Large intestine (tissue), 3 donors: ENCODE measurements at regions not wholly inside any gene's neighbourhood (a gene's known extent, or its start where the extent isn't known, plus 50 kb on each side); places are given as distances from the start of the nearest gene placed in this dataset.

Experiments used
- DNase-seq, 2 donors: peaks; one replicate each; pipeline versions ENCODE4 v3.0.0 to v3.0.0-alpha.2; 2013
- H3K27ac ChIP-seq: one replicate; pipeline ENCODE4 v1.5.1; 2013; ENCODE audit warnings: low read length
- H3K27me3 ChIP-seq: 2 replicates; pipeline ENCODE4 v1.6.1; 2013; ENCODE audit warnings: low read length; ENCODE audit not compliant: control insufficient read depth, insufficient read depth
- H3K36me3 ChIP-seq: 2 replicates; pipeline ENCODE4 v1.6.1; 2013; ENCODE audit warnings: low read length; ENCODE audit not compliant: control insufficient read depth, insufficient read depth
- H3K4me1 ChIP-seq: one replicate; pipeline ENCODE4 v1.6.1; 2013; ENCODE audit warnings: low read length; ENCODE audit not compliant: control insufficient read depth, insufficient read depth
- H3K4me3 ChIP-seq: one replicate; pipeline ENCODE4 v1.5.1; 2013; ENCODE audit warnings: low read length
- H3K9me3 ChIP-seq: one replicate; pipeline ENCODE4 v1.6.1; 2013; ENCODE audit warnings: mild to moderate bottlenecking, low read depth, low read length, moderate library complexity; ENCODE audit not compliant: control insufficient read depth
- WGBS: methylation state at CpG from one replicate; pipeline ENCODE4 v1.1.5; 2013; ENCODE audit warnings: low lambda C conversion rate; ENCODE audit not compliant: insufficient coverage; 5-methylcytosine and 5-hydroxymethylcytosine counted together

DNA sequence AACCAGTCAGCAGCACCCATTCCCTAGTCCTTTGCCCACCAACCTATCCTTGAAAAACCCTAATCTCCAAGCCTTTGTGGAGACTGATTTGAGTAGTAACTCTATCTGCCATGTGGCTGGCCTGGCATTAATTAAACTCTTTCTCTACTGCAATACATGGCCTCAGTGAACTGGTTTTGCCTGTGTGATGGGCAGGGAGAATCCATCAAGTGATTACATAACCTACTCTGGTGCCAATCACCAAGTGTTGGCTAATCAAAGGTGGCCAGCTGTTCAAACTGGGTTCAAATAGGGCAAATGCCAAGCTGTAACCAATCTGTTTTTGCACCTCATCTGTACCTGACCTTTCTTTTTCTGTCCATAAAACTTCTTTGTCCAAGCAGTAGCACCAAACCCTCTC lies 139.8 kb upstream of the XPO1 start:
- Histone ChIP-seq H3K27ac (no peak overlapping the region), H3K9me3 (no peaks in the 10 kb centered on the region), H3K36me3 (no peaks in the 10 kb centered on the region), H3K27me3 (no peaks in the 10 kb centered on the region), H3K4me3 (no peak overlapping the region), H3K4me1 (no peaks in the 10 kb centered on the region)
- DNase-seq = no peak

DNA sequence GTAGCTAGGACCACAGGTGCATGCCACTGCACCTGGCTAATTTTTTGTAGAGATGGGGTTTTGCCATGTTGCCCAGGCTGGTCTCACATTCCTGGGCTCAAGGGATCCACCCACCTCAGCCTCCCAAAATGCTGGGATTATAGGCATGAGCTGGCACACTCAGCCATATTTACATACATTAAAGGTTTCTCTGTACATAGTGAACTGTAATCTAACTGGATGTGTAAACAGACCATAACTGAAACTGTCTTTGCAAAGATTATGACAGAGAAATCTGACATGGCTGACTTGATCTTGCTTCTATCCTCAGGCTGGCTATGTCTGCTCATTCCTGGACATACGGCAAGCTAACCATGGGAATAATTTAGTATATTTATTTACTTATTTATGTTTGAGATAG lies 139.2 kb upstream of the XPO1 start:
- WGBS = no CpG with 5 or more reads among the region's 1 CpG

DNA sequence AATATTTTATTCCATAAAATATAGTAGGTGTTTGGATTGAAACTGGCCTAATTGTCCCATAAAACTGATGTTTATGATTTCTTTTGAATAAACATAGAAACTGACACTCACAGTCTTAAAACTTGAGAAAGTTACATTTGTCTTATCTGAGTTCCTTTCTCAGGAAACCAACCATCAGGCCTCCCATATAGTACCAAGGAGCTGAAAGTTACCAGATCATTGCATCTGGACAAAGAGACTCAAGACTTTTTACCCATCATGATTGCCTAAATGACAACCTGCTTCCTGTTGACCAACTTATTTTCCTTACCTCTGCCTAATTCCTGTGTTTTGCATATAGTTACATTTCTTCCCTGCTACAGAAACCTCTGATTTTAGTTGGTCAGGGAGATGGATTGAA lies 137.0 kb upstream of the XPO1 start:
- H3K27ac ChIP-seq = no peak overlapping the region
- H3K4me3 ChIP-seq = no peak overlapping the region
- no peaks in the 10 kb centered on the region for H3K27me3 ChIP-seq
- H3K4me1 ChIP-seq = peaks cover 6% of the 10 kb centered on the region
- no peaks in the 10 kb centered on the region for H3K36me3 ChIP-seq
- no peak for DNase-seq
- H3K9me3 ChIP-seq = no peaks in the 10 kb centered on the region

More for the DNA sequence above, 139.2 kb upstream of the XPO1 start:
- Histone ChIP-seq H3K36me3 (no peaks in the 10 kb centered on the region), H3K4me1 (no peaks in the 10 kb centered on the region), H3K4me3 (no peak overlapping the region), H3K9me3 (no peaks in the 10 kb centered on the region), H3K27me3 (no peaks in the 10 kb centered on the region), H3K27ac (no peak overlapping the region)
- DNase-seq = no peak

DNA sequence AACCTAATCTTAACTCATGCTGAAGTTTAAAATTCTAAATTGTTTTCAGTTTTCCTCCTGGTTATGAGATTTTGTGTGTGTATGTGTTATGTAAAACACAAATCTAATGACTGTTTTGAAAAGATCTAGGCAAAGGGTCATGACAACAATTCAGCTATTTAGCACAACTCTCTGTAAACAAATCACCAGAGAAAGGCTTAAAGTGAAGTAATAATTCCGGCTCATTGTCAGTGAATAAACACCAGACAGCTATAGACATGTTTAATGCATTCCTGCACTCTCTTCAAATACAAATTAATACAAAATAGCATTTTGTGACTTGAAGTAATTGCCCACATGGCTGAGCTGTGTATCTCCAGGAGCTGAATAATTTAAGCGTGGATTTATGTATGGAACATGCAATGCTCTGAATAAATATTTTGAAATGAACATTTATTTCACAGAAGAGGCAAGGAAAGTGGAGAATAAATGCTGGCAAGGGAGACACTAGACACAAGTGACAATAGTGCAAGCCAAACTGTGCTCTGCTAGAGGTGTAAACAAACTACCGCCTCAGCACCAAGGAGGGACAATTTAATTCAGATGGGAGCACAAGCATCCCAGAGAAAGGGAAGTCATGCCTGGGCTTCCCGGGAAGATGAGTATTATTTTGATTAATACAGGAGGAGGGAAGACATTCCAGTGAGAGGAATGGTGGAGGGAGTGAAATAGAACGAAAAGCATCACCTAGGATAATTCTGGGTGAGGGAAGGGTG lies 133.6 kb upstream of the XPO1 start:
- peak overlapping the region; percentile 92 for H3K27ac ChIP-seq
- peaks cover 6% of the 10 kb centered on the region for H3K4me1 ChIP-seq
- no peaks in the 10 kb centered on the region for H3K36me3 ChIP-seq
- H3K4me3 ChIP-seq = no peak overlapping the region
- H3K27me3 ChIP-seq = no peaks in the 10 kb centered on the region
- 71% methylated on average over 3 of the region's 5 CpGs for WGBS
- H3K9me3 ChIP-seq = no peaks in the 10 kb centered on the region
- DNase-seq = no peak

DNA sequence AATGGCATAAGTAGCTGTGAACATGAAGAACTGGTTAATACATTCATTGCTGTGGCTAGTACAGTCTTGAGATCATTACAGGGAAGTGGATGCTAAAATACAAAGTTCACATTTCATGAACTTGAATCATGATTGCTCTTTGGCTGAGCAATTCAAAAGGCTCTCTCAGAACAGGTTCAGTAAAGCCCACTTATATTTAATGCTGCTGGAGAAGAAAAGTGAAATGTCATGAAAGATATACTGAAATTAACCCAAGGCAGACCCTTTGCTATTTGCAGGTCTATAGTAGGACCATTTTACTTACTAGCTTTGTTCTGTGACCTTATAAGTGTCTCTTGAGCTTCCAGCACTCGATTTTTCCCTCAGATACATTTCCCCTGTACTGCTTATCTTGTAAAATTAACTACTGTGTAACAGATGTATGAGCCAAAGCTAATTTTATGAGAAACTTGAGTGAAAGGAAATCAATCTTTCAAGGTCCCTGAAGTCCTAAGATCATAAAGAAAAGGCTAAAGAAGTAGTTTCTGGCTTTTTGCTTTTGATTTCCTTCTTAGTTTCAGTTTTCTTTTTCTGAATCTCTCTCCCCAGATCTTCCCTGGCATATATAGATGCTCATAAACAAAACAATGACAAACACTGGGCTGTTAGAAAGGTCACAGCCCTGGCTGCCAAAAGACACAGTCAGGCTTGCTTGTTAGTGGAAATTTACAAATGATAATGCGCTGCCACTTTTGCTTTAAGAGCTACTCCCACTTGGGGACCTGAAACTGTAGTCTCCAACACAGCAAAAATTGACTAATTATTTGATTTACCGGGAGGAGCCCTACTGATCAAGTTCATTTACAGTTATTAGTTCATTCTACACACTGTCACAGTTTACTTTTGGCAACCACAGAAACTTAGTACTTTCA lies 132.7 kb upstream of the XPO1 start:
- Histone ChIP-seq H3K9me3 (no peaks in the 10 kb centered on the region), H3K27ac (peak overlapping the region; percentile 92), H3K36me3 (no peaks in the 10 kb centered on the region), H3K27me3 (no peaks in the 10 kb centered on the region), H3K4me3 (peak overlapping the region; percentile 21), H3K4me1 (peaks cover 6% of the 10 kb centered on the region)
- DNase-seq = peak; percentile 65 to 86
- no CpG with 5 or more reads among the region's 3 CpGs for WGBS

DNA sequence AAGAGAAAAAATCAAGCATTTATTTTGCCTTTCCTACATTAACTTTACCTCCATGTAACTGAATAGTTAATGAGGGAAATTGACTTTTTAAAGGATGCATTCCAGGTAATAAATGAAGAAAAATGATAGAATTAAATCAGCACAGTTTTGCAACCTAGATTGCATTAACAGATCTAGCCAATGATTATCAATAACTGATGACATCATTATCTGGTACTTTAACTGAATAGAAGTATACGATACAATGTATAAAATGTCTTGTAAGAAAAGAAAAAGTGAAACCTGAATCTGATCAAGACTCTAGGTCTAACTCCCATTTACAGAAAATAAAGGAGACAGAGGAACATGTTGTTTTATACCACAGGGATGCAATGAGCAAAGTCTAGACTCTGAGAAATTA lies 126.0 kb upstream of the XPO1 start:
- Histone ChIP-seq H3K27me3 (no peaks in the 10 kb centered on the region), H3K36me3 (no peaks in the 10 kb centered on the region), H3K27ac (no peak overlapping the region), H3K4me3 (no peak overlapping the region), H3K9me3 (no peaks in the 10 kb centered on the region), H3K4me1 (no peaks in the 10 kb centered on the region)
- 100% methylated on average over 1 of the region's 1 CpG for WGBS
- DNase-seq = no peak

DNA sequence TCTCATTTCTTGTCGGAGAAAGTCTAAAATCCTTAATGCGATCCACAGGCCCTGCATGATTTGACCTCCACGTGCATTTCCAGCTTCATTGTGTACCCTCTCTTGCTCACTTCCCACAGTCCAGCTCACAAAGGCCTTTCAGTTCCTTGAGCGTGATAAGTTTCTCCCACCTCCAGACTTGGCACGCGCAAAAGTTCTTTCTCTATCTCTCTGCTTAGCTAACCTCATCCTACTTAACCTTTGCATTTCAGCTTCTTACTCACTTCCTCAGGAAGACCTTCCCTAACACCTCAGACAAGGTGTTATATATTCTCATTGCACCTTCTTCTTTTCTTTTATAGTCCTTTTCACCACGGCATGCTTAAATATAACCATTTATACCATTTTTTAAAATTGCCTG lies 124.8 kb upstream of the XPO1 start:
- DNase-seq = no peak
- no peaks in the 10 kb centered on the region for H3K27me3 ChIP-seq
- no peak overlapping the region for H3K4me3 ChIP-seq
- H3K36me3 ChIP-seq = no peaks in the 10 kb centered on the region
- WGBS = 93% methylated on average over 4 of the region's 7 CpGs
- H3K9me3 ChIP-seq = no peaks in the 10 kb centered on the region
- no peak overlapping the region for H3K27ac ChIP-seq
- H3K4me1 ChIP-seq = no peaks in the 10 kb centered on the region

DNA sequence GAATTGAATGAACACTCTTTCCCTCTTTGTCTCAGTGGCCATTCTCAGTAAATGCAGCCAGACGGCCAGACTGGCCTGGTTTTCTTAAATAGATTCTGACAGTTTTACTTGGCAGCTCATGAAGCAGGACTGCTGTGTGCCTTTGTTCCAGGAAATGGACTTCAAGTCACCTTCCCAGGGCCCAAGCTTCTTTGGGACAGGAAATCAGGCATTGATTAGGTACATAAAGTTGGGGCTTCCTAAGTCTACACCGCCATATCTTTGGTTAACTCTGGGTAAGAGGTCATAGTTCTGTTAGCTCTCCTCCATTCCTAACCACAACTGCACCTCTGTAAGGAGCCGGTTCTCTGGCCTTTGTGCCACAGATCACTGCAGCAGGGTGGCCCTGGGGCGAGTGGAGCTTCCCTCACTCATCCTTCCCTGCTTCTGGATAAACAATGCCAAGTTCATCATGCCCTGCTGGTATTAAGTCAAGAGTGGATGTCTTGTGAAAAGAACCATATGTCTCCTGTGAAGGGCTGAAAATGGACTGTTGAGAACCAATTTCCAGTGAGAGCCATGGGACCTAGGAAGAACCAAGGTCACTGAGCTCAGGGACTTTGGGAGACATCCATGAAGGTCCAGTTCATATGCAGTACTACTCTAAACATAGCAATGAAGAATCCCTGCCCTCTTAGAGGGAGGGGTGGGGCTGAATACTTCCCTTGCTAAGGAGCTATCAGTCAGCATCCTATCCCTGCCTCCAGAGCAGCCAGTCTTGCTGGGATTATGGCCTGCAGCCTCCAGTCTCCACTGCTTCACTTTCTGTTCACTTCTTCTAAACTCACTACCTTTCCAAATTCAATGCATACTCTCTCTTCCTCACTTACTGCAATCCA lies 122.6 kb upstream of the XPO1 start:
- peak in 1 of 2 donors; percentile 10 for DNase-seq
- Histone ChIP-seq H3K36me3 (no peaks in the 10 kb centered on the region), H3K27ac (no peak overlapping the region), H3K4me1 (no peaks in the 10 kb centered on the region), H3K9me3 (no peaks in the 10 kb centered on the region), H3K4me3 (no peak overlapping the region), H3K27me3 (no peaks in the 10 kb centered on the region)
- WGBS = no CpG with 5 or more reads among the region's 4 CpGs

DNA sequence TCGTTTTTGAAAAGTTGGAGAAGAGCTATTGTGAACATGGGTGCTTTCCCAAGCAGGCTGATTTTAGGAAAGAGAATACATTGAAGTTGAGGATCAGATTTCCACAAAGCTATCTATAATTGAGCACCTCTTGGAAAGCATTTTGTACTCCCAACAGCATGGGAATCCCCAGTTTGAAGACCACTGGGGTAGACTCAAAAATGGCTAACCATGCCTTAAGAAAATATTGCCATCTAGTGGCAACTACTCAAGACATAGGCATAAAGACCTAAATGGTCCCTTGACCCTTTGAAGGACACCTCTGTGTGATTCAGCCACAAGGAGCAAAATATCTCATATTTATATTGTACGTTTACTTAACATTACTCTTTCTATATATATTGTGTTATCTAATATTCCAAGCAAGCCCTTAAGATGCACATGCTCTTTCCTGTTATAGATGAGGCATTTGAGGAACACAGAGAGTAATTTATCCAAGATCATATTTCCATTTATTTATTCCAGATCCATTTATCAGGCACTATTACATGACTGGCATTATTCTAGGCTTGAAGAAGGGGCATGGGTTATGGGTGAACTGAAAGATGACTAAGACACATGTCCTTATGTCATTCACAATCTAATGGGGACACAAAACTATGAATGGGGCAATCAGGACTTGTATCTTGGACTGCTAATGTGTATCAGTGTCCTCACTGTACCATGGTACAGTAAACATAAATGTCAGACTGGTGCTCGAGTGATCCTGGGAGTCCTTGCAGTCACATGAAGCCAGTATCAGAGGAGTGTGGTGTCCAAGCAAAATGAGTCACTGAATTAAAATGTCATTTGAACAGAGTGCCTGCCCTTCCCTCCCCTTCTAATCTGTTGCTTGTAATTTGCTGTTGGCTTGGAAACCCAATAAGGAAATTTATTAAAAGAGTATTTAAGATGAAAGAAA lies 121.0 kb upstream of the XPO1 start:
- no peaks in the 10 kb centered on the region for H3K4me1 ChIP-seq
- no peak overlapping the region for H3K4me3 ChIP-seq
- no peaks in the 10 kb centered on the region for H3K36me3 ChIP-seq
- no peaks in the 10 kb centered on the region for H3K9me3 ChIP-seq
- H3K27me3 ChIP-seq = no peaks in the 10 kb centered on the region
- no CpG with 5 or more reads among the region's 3 CpGs for WGBS
- DNase-seq = peak in 1 of 2 donors; percentile 24
- H3K27ac ChIP-seq = no peak overlapping the region
